Adrenal gland (tissue), 5 donors: ENCODE measurements at regions not wholly inside any gene's neighbourhood (a gene's known extent, or its start where the extent isn't known, plus 50 kb on each side); places are given as distances from the start of the nearest gene placed in this dataset.

Experiments
- CTCF ChIP-seq, 6 experiments: fragments of 450-650 bp in 4 of 6; fragments of 200-600 bp in 2 of 6; sonication (generic) in 1 of 6; IDR thresholded peaks; 1 replicate in 5 of 6; 2 replicates in 1 of 6; pipeline versions ENCODE4 v1.5.1 to v1.8.0; 2016 to 2021; ENCODE audit warnings: antibody characterized with exemption in 6 of 6, mild to moderate bottlenecking in 2 of 6, moderate library complexity in 1 of 6
- POLR2A ChIP-seq, 2 donors: fragments of 450-650 bp; IDR thresholded peaks; one replicate each; pipeline ENCODE4 v1.6.1; 2017; ENCODE audit warnings: antibody characterized with exemption in 2 of 2, mild to moderate bottlenecking in 2 of 2, moderate library complexity in 1 of 2
- donor health status: DM: no; HTN: no; CAD: no.

GRCh38 chr9:31321256-31321655 lies 1063.2 kb upstream of the ACO1 start:
- TF ChIP-seq CTCF (IDR thresholded peaks at IDR 0.05): no peak
- no peak for TF ChIP-seq POLR2A (IDR thresholded peaks at IDR 0.05)
